KG1 (cell line): ENCODE measurements at regions not wholly inside any gene's neighbourhood (a gene's known extent, or its start where the extent isn't known, plus 50 kb on each side); places are given as distances from the start of the nearest gene placed in this dataset.

Experiments used
- DNase-seq: peaks from one replicate; lab custom pipeline; 2025; lab: John Stamatoyannopoulos, UW

DNA sequence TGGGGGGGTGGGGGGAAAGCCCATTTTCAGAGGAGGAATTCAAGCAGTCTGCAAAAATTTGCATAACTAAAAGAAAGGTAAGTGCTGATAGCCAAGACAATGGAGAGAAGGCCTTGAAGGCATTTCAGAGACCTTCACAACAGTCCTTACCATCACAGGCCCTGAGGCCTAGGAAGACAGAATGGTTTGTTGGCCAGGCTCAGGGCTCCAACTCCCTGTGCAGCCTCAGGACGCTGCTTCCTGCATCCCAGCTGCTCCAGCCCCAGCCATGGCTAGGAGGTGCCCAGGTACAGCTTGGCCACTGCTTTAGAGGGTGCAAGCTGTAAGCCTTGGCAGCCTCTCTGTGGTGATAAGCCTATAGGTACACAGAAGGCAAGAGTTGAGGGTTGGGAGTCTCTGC lies 571.6 kb downstream of the MATN1 start:
- no peak for DNase-seq

DNA sequence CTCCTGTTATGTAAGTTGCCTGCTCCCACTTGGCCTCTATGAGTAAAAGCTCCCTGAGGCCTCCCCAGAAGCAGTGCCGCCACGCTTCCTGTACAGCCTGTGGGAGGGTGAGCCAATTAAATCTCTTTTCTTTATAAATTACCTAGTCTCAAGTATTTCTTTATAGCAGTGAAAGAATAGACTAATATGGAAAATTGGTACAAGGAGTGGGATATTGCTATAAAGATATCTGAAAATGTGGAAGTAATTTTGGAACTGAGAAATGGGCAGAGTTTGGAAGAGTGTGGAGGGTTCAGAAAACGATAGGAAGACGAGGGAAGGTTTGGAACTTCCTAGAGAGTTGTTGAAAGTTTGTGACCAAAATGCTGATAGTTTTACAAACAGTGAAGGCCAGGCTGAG lies 572.3 kb downstream of the MATN1 start:
- DNase-seq = no peak

DNA sequence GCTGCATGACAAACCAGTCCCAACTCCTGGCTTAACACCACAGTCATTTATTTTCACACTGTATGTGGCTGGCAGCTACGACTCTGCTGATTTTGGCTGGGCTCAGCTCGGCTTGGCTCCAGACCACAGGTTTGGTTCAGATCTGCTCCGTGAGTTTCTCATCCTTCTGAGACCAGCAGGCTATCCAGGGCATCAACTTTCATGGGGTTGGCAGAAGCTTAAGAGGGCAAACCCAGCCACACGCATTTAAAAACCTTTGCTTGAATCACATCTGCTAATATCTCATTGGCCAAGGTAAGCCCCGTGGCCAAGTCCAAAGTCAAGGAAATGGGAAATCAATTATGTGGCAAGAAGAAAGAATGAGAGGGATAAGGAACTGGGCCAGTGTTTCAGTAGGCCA lies 574.2 kb downstream of the MATN1 start:
- no peak for DNase-seq

DNA sequence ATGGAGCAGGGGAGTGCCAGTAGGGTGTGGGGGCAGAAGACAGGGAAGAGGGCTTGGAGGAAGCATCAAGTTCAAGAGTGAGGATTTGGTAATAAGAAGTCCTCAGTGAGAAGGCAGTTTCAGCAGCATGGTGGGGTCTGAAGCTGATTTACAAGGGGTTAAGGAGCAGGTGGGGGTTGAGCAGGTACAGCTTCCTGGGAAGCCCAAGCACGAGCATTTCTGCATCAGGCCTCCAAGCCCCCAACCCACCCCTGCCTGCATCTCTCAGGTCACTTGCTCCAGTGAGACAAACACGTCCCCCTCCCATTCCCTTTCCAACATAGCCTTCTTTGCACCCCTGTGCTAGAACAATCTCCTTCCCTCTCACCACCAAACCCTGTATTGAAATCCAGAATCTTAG lies 574.7 kb downstream of the MATN1 start:
- no peak for DNase-seq

DNA sequence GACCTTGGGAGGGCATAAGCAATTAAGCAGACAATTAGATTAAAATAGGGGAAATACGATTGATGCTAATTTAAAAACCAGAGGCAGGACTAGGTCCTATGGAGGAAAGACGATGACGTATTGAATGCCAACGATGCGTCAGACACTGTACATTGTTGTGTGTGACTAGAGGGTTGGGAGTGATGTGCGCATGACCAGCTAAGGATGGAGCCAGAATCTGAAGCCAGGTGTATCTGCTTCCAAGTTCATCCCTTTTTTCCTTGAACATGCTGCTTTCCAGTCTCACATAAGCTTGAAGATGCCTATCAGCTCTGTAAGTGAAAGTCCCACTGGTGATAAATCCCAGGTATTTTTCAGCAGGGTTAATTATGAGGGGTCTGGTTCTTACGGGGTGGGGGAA lies 576.2 kb downstream of the MATN1 start:
- no peak for DNase-seq

DNA sequence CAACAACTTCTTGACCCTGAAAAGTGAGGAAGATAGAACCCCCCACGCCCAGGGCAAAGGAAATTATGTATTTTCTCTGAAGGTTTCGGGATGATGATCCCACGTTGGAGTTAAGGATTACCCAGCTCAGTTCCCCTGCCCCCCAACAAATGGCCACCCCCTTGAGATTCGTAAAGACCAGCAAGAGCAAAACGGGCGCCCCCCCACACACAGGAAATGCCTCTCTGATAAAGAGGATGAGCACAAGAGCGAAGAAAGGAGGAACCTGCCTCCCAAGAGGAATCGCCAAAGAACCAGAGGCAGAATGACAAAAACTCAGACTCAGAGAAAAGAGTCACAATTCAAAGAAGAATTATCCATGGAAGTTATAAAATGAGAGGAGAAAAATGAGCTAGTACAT lies 576.9 kb downstream of the MATN1 start:
- no peak for DNase-seq

DNA sequence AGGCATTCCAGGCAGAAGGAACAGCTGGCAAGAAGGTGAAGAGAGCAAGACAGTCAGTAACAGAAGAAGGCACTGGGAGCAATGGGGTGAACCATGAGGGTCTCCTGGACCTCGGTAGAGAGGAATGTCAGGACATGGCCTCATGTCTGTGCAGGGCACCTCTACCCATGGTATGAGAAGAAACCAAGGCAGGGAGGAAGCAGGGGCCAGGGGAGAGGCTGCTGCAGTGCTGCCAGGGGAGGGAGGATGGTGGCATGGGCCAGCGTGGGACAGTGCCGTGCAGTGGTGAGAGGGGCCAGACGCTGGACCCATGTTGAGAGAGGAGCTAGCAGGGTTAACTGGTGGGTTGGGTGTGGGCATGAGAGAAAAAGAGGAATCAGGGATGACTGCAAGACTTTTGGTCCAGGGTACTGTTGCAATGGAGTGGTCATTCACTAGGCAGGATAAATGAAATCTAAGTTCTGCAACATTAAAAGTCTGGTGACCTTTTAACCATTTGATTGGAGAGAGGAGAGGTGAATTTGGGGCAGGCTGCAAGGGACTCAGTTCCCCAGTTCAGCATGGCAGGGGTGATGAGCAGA lies 577.6 kb downstream of the MATN1 start:
- DNase-seq = no peak

DNA sequence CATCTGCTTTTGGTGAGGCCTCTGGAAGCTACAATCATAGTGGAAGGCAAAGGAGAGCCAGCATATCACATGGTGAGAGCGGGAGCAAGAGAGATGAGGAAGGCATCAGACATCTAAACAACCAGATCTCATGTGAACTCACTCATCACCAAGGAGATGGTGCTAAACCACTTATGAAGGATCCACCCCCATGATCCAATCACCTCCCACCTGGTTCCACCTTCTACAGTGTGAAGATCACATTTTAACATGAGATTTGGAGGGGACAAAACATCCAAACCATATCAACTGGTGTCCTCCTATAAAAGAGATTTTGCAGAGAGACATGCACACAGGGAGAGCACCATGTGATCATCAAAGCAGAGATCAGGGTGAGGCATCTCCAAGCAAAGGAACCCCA lies 578.6 kb downstream of the MATN1 start:
- DNase-seq = no peak

DNA sequence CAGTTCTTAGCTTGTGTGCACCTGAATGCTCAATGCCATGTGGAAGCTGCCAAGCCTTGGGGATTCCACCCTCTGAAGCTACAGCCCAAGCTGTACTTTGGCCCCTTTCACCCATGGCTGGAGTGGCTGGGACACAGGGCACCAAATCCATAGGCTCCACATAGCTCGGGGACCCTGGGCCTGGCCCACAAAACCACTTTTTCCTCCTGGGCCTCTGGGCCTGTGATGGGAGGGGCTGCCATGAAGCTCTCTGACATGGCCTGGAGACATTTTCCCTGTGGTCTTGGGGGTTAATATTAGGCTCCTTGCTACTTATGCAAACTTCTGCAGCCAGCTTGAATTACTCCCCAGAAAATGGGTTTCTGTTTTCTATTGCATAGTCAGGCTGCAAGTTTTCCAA lies 579.9 kb downstream of the MATN1 start:
- no peak for DNase-seq

DNA sequence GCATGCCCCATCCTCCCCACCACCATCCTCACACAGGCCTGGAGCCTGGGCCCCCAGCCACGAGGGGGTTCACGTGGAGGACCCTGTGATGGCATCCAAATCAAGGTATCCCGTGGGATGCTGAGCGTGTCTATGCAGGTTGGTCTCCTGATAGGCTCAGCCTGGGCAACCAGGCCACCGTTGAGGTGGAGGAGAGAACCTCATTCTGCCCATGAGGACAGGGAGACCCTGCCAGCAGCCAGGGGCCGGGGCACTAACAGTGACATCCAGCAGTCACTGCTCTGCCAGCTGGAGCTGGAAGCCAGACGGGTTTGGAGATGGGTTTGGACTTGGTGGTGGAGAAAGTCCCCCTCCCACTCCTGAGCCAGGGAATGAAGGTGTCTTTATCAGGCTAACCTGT lies 582.8 kb downstream of the MATN1 start:
- no peak for DNase-seq

DNA sequence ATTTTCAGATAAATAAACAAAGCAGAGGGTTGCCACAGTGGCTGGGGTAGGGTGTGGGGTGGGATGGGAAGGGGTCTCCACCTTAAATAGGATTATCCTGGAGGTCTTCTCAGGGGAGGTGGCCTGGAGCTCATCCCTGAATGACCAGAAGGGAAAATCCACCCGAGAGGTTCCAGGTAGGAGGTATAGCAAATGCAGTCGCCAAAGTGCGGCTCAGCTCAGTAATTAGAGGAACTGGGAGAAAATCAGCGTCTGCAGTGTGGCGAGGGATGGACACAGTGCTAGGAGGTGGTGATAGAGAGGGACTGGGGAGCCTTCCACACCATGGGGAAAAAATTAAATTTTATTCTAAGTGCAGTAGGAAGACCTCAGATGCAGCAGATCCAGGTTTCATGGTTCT lies 584.5 kb downstream of the MATN1 start:
- DNase-seq = no peak

DNA sequence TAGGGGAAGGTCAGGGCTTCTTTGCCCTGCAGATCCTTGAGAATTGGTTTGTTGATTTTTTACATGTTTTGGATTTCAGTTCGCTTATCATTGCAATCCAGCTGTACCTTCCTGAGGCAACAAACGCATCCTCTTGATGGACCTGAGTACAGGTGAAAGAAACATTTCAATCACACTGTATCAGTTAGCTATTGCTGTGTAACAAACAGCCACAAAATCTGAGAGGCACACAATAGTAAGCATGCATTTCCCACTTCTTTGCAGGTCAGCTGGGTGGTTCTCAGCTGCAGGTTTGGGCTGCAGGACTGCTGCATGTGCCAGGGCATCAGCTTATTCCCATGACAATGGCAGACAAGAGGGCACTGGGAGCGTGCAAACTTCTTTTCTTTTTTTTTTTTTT lies 586.4 kb downstream of the MATN1 start:
- DNase-seq = no peak

DNA sequence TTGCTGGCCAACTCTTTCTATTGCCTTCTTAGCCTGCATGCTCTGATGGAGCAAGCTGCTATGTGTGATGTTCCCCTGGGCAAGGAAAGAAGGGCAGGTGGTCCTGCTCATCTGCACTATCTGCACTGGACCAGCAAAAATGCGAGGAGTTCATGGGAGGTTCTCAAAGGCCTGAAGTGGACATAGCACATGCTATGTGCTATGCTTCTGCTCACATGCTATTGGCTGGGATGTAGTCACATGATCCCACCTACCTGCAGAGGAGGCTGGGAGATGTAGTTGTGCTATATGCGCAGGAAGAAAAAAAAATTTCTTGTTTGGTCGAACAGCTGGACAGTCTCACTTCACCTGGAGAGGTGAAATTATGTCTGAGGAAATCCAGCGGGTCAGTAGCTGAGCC lies 587.7 kb downstream of the MATN1 start:
- no peak for DNase-seq

DNA sequence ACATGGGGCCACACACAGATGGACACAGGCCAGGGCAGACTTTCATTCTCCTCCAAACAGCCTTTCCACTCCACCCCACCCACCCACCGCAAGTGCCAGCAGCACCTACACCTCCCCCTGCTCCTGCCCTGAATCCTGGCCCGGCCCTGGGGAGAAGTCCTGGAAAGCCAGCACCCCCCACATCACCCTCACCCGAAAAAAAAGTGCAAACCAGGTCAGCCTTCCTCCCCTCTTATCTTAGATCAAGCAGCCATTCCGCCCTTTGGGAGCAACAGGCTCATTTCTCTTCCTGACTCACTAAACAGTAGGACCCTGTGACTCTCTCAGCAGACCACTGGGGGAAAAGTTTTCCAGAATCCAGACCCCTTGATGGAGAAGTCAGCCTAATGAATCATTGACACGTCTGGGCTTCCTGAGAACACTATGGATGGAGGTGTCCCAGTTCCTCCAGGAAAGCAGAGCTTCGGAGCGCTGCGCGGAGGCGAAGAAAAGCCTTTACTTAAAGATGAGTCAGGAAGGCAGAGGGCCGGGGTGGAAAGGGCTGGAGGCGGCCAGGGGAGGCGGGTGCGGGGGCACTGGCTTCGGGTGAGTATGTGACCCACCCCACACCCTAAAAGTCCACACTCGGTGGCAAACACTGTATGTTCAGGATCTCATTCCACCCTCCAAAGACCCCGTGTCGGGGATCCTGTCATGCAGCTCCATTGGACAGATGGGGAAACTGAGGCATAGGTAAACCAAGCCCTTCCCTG lies 588.7 kb downstream of the MATN1 start:
- DNase-seq = no peak

DNA sequence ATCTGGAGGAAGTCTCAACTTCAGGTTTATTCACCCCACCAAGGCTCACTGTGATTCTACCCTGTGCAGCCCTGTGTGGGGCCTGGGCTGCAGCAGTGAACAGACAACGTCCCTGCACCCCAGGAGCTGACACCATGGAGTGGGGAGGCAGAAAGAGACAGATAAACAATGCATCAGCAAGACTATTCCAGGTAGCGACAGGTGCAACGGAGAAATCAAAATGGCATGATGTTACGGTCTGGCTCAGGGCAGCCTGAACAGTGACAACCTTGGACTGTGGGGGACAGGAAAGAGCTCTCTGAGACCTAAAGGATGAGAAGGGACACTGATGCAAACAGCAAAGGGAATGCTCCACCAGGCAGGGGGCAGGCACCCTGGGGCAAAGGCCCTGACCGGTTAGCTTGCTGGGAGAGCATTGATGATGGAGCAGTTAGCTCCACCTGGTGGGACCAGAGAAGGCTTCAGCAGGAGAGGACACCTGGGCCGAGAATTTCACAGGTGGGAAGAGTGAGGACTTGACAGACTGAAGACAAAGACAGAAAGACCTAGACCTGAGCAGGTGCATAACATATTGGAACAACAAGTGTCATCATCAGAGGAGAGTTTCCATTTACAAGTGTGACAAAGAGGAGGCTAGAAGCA lies 589.9 kb downstream of the MATN1 start:
- no peak for DNase-seq

DNA sequence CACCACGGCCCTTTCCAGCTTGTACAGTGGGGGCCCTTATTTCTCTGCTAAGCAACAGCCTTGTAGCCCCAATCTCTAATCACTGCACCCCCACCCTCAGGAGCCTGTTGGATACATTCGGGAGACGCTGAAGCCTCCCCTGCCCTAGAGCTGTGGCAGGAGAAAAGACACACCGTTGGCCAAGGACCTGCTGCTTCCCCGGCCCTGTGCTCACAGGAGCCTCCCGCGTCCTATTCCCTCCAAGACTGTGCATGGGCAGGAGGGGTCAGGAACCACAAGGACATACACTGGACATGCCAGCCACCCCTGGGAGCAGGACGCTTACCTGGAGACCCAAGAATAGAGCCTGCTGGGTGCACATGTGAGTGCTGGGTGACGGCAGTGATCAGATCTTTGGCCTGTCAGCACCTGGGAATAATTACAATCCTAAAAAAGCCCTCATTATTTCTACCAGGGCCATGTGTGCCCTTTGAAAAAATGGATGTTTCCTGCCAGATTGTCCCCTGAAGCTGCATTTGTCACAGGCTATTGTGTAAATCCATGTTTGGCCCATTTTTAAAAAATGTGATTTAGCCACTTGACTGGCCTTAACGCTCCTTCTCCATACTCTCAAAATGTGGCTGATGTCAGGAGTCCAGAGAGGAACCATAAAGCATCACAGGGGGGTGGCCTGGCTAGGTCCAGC lies 590.6 kb downstream of the MATN1 start:
- no peak for DNase-seq

DNA sequence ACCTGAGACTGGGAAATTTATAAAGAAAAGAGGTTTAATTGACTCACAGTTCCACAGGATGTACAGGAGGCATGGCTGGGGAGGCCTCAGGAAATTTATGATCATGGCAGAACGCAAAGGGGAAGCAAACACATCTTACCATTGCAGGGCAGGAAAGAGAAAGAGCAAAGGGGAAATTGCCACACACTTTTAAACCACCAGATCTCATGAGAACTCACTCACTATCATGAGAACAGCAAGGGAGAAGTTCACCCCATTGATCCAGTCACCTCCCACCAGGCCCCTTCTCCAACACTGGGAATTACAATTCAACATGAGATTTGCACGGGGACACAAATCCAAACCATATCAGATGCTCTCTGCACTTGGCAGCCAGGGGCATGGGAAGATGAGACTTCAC lies 592.8 kb downstream of the MATN1 start:
- peak; percentile 55 for DNase-seq

DNA sequence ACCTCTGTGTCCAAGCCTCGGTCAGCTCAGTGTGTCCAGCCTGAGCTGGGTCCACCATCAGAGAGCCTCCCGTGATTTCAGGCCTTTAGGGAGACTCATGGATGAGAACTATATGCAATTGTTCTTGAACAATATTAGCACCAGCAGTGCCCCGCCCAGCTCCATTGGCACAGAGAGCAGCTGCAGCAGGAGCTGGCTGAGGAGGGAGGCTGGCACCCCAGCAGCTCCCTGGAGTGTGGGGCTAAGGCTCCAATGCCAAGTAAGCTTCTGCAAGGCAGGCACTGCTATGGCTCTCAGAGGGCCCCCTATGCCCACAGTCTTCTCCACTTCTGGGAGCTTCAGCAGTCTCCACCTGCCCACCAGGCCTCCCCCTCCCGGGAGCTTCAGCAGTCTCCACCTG lies 593.3 kb downstream of the MATN1 start:
- DNase-seq = no peak

DNA sequence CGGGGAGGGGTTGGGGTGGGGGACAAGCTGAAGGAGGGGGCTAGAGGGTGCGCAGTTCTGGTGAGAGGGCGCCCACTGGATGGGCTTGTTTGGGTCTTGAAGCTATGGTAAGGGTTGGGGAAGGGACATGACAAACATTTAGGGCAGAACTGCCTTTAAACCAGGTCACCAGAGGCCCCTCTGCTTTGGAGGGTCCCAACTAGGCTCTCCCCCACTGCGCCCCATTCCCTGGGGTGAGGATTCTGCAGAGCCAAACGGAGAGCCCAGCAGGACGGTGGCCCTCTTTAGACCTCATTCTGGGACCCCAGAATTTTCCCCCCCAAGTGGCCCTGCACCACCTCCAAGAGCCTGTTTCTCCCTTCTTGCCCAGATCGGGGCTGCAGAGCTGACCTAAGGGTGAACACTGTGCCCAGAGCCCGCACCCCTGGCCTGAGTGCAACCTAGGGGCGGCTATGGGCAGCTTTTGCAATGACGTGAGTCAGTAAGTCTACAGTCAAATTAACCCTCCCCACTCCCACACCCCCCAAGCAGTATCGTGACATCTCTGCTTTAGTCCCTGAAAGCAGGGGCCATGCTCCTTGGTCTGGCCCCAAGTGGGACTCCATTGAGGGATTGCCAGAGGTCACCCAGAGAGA lies 593.8 kb downstream of the MATN1 start:
- DNase-seq = no peak

DNA sequence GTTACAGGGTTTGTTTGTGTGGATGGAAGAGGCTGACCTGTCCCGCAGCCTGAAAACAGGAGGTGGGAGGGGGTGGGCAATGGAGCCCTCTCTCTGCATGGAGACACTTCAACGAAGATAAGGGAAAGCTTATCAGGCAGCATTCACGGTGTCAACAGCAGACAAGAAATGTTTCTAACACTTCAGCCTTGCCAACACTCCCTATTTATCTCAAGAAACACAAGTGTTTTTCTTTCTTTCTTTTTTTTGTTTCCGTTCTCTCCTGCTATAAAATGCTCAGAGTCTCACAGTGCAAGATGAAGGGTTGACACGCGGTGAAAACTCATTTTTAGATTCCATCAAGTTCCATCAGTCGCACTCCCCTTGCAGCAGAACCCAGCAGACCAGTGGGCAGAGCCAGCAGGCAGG lies 594.4 kb downstream of the MATN1 start:
- no peak for DNase-seq

DNA sequence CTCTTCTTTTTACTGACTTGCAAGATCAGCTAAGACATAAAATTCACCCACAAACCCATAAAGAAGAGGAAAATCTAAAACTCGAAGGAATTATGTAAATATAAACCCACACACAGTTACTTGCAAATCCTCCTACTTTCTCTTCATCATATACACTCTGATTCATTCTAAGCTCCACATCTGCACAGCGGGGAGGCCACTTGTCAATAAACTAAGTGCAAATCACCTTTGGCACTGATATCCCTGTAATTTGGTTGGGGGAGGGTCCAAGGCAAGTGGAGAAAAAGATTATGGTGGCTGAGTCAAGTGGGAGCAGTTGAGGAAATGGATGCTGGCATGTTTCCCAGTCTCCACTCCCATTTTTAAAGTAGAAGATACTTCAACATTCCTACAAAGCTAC lies 596.5 kb downstream of the MATN1 start:
- DNase-seq = no peak

DNA sequence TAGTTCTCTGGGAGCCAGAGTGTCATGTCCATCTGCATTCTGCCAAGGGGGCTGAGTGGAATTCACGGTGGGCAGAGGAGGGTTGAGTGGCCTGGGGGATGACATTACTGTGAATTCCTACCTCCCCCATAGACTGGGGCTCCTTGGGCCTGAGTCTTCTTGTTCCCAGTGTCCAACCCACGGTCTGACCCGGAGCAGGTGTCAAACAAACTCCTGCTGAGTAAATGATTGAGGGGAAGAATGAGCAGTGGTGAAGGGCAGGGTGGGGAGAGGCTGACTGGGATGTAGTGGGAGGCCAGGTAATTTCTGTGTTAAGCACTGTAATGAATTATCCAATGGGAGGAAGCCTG lies 597.6 kb downstream of the MATN1 start:
- DNase-seq = no peak
